ENCODE measurements at regions not wholly inside any gene's neighbourhood (a gene's known extent, or its start where the extent isn't known, plus 50 kb on each side); places are given as distances from the start of the nearest gene placed in this dataset.

DNA sequence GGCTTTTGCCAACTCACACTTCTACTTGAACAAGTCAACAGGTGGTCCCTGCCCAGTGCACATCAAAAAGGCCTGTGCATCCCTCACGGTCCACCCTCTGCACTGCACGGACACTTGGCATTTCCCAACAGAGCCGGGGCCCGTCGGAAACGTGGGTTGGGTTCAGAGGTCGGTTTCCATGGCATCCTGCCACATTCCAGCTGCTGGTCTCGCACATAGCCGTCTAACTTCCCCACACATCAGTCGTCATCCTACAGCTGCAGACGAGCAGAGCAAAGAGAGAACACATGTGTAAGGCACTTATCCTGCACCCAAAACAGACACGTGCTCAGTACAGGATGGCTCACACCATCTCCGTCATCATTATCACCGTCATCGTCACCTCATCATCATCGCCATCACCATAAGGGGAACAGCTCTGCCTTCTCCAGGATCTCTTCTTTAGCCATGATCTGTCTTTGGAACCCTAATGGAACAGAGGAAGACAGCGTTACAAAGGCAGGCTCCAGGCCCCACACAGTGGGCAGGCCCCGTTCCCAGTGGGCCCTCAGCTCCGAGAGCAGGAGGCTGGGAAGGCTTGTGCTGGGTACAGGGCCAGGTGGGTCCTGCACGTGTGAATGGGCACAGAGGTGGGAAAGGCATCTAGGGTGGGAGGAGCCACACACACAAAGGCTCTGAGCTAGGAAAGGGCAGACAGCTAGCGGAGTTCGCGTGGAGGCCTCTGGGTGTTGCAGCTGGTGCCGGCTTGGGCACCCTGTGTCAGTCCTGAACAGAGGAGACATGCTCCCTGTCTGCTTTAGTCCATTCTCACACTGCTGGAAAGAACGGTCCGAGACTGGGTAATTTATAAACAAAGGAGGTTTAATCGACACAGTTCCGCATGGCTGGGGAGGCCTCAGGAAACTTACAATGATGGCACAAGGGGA, 170.8 kb upstream of the SOX1 start:
- no peak for DNase-seq

DNA sequence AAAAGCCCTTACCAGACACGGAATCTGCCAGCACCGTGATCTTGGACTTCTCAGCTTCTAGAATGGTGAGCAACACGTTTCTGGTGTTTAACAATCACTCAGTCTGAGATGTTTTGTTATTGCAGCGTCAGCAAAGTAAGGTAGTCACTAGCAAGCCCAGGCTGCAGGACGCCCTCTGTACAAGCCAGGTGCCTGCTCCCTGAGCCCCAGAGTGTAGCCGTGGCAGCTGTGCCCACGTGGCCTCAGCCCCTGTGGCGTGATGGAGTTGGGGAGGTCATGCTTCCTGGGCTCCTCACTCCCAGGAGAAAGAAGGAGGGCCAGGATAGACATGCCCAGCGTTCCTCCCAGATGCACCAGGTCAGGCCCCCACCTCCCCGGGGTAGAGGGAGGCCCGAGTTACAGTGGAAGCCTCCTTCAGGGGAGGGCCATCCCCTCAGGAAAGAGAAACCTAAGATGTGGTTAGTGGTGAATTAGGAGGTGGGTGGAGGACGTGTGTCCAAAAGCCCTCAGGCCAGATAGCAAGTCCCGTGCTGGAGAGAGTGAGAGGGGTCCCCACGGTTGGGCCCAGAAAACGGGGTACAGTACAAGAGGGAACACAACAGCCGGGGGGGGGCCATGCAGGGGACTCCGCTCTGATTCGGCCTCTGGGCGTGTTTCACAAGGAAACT, 169.6 kb upstream of the SOX1 start:
- no peak for DNase-seq

GRCh38 chr13:111897846-111898215, 169.1 kb upstream of the SOX1 start:
- DNase-seq, result no peak

GRCh38 chr13:111898956-111899713, 167.8 kb upstream of the SOX1 start:
- no peak for DNase-seq

DNA sequence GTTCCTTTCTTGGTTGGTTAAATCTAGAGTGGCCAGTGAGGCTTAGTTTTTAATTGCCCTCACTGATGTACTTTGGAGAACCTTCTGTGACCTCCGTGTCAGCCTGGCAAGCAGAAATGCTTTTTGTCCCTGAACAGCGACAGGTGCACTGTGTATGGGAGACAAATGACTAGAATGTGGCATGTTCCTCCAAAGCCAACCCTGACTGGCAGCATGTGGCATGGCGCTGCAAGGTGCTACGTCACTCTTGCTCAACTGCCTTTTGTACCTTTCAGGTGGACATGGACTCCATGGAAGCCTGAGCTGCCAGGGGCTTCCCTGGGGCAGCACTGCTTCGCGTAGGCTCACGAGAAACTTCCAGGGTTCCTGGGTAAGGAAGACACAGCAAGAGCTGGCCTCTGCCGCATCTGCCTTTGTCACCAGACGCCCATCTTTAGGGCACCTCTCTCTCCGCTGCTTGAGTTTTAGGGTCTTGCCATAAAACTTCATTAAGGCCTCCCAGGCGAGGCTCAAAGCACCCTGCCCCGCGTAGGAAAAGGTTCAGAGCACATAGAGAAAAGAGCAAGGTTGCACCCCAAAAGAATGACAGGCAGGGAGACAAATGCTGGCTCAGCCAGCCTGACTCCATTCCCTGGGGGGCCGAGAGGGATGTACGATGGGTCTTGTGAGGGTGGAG, 167.1 kb upstream of the SOX1 start:
- no peak for DNase-seq

GRCh38 chr13:111900390-111901131, 166.4 kb upstream of the SOX1 start:
- no peak for DNase-seq

GRCh38 chr13:111901267-111901915, 165.6 kb upstream of the SOX1 start:
- no peak for DNase-seq

DNA sequence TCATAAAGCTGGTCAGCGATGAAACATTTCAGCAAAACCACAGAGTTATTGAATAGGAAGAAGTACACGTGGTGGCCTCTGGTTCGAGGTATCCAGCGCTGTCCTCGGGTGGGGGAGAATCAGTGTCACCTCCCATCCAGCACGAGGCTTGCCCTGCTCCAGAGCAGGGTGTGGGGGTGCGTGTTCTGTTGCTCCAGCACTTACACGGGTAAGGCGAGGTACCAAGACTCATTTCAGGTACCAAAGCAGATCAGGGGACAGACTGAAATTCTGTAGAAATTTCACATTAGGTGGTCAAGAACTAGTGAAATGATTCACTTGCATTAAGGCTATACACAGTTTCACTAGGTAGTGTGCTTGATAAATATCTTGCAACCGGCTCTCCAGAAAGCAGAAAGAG, 164.2 kb upstream of the SOX1 start:
- DNase-seq, result no peak

GRCh38 chr13:111903143-111903542, 163.8 kb upstream of the SOX1 start:
- DNase-seq, result no peak

DNA sequence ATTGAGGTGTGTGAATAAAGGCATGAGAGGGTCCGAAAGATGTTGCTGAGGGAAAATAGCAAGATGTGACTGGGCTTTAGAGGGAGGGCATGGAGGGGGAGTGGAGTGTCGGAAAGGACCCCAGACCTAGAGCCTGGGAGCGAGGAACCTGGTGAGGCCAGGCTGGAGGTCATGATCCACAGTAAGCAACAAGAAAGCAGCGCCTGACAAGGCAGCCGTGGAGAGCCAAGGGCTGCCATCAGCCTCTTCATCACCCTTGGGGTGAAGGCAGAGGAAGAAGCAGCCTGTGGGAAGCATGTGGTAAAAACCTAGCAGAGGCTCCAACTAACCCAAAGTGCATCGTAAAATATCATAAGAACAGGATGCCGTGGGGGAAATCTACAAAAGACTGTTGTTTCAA, 162.8 kb upstream of the SOX1 start:
- no peak for DNase-seq

- DNase-seq, result no peak
These were observed 162.0 kb upstream of the SOX1 start for GRCh38 chr13:111904701-111905608.

DNA sequence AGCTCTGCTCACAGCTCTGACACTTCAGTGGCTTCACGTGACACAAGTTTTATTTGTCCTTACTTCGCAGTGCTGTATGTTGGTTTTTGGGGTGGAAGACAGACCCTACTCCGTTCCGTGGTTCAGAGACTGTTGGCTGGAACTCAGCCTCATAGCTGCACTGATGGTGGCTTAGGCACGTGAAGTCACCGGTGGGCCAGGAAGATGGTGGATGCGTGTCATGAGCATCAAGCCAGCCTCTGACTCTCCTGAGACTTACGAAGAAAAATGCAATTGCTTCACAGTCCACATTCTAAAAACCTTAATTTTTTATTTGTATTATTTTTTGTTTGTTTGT, 161.4 kb upstream of the SOX1 start:
- no peak for DNase-seq

DNA sequence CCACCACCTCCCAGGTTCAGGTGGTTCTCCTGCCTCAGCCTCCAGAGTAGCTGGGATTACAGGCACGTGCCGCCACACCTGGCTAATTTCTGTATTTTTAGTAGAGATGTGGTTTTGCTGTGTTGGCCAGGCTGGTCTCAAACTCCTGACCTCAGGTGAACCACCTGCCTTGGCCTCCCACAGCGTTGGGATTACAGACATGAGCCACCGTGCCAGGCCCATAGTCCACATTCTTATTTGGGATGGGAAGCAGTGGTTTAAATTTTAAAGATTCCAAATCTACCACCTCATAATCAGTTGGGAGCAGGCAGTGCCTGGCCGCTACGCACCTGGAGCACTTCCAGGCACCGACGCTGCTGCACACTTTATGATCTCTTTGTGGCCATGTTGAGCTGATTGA, 160.6 kb upstream of the SOX1 start:
- DNase-seq, result no peak

GRCh38 chr13:111906816-111907215, 160.1 kb upstream of the SOX1 start:
- no peak for DNase-seq

GRCh38 chr13:111907341-111907880, 159.5 kb upstream of the SOX1 start:
- DNase-seq, result no peak

DNA sequence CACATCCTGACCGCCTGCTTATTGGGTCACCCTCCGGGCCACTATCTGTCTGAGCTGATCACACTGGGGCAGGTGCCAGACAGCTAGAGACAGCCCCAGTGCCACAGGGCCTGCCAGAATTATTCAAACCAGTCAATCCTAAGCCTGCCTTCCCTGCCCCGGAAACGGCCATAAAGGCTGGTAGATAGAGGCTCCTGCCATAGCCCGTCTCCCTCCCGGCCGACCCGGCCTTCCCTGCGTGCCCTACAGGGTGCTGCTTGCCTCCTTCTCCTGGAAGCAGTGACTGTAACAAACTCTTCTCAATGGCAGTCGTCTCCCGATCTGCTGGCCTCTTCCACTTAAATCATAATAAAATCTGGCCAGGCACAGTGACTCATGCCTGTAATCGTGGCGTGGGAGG, 158.6 kb upstream of the SOX1 start:
- no peak for DNase-seq

DNA sequence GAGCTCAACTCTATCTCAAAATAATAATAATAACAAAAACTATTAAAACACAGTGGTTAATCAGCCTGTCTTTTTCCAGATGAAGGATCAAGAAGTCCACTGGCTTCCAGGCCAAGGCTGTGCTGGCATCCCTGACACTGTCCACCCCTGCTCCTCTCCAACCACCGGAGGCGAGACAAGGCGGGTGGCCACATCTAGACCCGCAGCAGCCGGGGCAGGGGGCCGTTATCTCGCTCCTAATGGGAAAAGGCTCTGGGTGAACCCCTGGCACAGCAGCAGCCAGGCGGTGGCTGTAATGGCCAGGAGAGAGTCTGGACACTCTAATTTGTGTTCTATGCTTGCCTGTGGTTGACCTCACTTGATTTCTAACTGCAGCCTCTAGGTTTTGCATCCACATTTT, 158.0 kb upstream of the SOX1 start:
- no peak for DNase-seq

- DNase-seq, result no peak
These were observed 157.4 kb upstream of the SOX1 start for GRCh38 chr13:111909501-111909900.

DNA sequence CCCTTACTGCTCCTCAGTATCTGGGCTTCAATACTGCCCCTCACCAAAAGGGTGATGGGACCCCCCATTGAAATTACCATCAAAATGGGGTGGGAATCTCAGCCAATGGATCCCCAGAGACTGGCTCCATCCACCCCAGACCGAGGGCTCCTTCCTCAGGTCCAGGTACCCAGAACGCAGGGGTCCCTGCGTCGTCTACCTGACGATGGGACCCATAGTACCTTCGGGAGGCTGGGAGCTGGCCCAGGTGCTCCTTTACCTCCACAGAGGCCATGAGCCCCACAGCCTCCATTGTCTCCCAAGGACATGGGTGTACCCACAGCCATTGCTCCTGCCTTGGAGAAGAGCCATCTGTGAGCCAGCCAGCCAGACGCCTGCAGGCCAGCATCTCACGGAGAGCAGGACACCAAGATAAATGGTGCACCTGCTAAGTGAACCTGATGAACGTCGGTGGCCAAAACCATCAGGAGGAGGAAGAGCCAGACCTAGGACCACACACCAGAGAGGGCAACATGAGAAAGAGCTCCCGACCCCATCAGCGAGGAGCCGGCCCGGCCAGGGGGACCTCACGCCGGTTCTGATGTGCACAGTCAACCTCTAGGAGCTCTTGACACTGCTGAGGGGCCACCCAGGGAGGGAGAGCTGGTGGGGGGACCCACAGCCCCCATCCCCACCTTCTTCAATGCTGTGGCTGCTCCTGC, 156.8 kb upstream of the SOX1 start:
- DNase-seq, result no peak
